SK-N-SH (cell line): ENCODE measurements at regions not wholly inside any gene's neighbourhood (a gene's known extent, or its start where the extent isn't known, plus 50 kb on each side); places are given as distances from the start of the nearest gene placed in this dataset.
A peak's percentile ranks its signal among the peaks of the same experiment; 100 is the strongest.
"Not testable (repeated sequence)": the region's sequence is repeated elsewhere in the genome, so short reads cannot be mapped to it uniquely, and the experiment has no call there.

Source experiments
- CTCF ChIA-PET: fragments of 300-600, 350-600 bp; formaldehyde crosslinking; extraction: SDS; loops from one replicate; lab custom pipeline; 2021; lab: Yijun Ruan, JAX
- POLR2A ChIA-PET: fragments of 350-600 bp; sonication (Branson Sonifier 250); formaldehyde crosslinking; extraction: SDS; loops from one replicate; lab custom pipeline; 2020; ENCODE audit warnings: antibody characterized with exemption, inconsistent platforms; lab: Yijun Ruan, JAX
- DNase-seq: peaks from one replicate; pipeline ENCODE4 v3.0.0; 2012
- H2AFZ ChIP-seq: fragments of 200-600 bp; sonication (generic); 2 replicates; pipeline ENCODE4 v1.8.1; 2016; ENCODE audit warnings: antibody characterized with exemption, mild to moderate bottlenecking, low read depth
- H3F3A ChIP-seq: fragments of 200-600 bp; sonication (generic); replicated peaks from 2 replicates; pipeline ENCODE3; 2016; ENCODE audit warnings: antibody characterized with exemption, mild to moderate bottlenecking; ENCODE audit not compliant: insufficient read depth
- H3K27ac ChIP-seq, 2 experiments: fragments of 200-500 bp in 1 of 2; fragments of 200-600 bp in 1 of 2; sonication (Bioruptor generic) in 1 of 2; sonication (generic), shearing (Covaris generic) in 1 of 2; 2 replicates each; pipeline versions ENCODE4 v1.5.1 to v1.6.1; 2014 to 2016; ENCODE audit warnings: low read depth in 2 of 2, inconsistent platforms in 1 of 2, low read length in 1 of 2, mild to moderate bottlenecking in 1 of 2, mixed read lengths in 1 of 2
- H3K27me3 ChIP-seq: fragments of 200-600 bp; sonication (generic), shearing (Covaris generic); 2 replicates; pipeline ENCODE4 v1.6.1; 2016; ENCODE audit warnings: mixed run types; ENCODE audit not compliant: insufficient read depth
- H3K36me3 ChIP-seq, 2 experiments: fragments of 200-500 bp in 1 of 2; fragments of 200-600 bp in 1 of 2; sonication (Bioruptor generic) in 1 of 2; sonication (generic) in 1 of 2; replicated peaks in 1 of 2; 2 replicates each; pipeline versions ENCODE3 to v1.5.1; 2014 to 2016; ENCODE audit warnings: low read length in 1 of 2, mild to moderate bottlenecking in 1 of 2; ENCODE audit not compliant: insufficient read depth in 2 of 2, control insufficient read depth in 1 of 2
- H3K4me1 ChIP-seq, 2 experiments: fragments of 200-500 bp in 1 of 2; fragments of 200-600 bp in 1 of 2; sonication (Bioruptor generic) in 1 of 2; sonication (generic), shearing (Covaris generic) in 1 of 2; 2 replicates each; pipeline versions ENCODE4 v1.5.1 to v1.6.1; 2014 to 2016; ENCODE audit warnings: low read depth in 1 of 2, low read length in 1 of 2, mixed run types in 1 of 2; ENCODE audit not compliant: insufficient read depth in 2 of 2, control insufficient read depth in 1 of 2
- H3K4me2 ChIP-seq: fragments of 200-600 bp; sonication (generic), shearing (Covaris generic); 2 replicates; pipeline ENCODE4 v1.6.1; 2017; ENCODE audit warnings: mixed run types
- H3K4me3 ChIP-seq, 2 experiments: fragments of 200-500 bp in 1 of 2; fragments of 200-600 bp in 1 of 2; sonication (Bioruptor generic) in 1 of 2; sonication (generic), shearing (Covaris generic) in 1 of 2; 2 replicates each; pipeline versions ENCODE4 v1.5.1 to v1.8.1; 2014 to 2016; ENCODE audit warnings: low read depth in 2 of 2, inconsistent platforms in 1 of 2, low read length in 1 of 2, mild to moderate bottlenecking in 1 of 2, mixed read lengths in 1 of 2, moderate library complexity in 1 of 2
- H3K79me2 ChIP-seq: fragments of 200-600 bp; sonication (generic); 2 replicates; pipeline ENCODE4 v1.8.1; 2017; ENCODE audit warnings: mild to moderate bottlenecking; ENCODE audit not compliant: insufficient read depth
- H3K9ac ChIP-seq: fragments of 200-600 bp; sonication (generic); 2 replicates; pipeline ENCODE4 v1.6.1; 2017; ENCODE audit warnings: mixed run types
- H3K9me2 ChIP-seq: fragments of 200-600 bp; sonication (generic); 2 replicates; pipeline ENCODE4 v1.6.1; 2017; ENCODE audit warnings: mixed run types
- H3K9me3 ChIP-seq: fragments of 200-600 bp; sonication (generic); 2 replicates; pipeline ENCODE4 v1.6.1; 2017; ENCODE audit warnings: mixed run types, mild to moderate bottlenecking, moderate library complexity
- H4K20me1 ChIP-seq: fragments of 200-600 bp; sonication (generic); 2 replicates; pipeline ENCODE4 v1.6.1; 2017; ENCODE audit warnings: mild to moderate bottlenecking, mixed run types; ENCODE audit not compliant: insufficient read depth
- EP300 ChIP-seq, 2 experiments: IDR thresholded peaks; 2 replicates each; pipeline versions ENCODE4 v1.4.0 to v1.6.1; 2012; ENCODE audit warnings: borderline replicate concordance in 1 of 2, low read depth in 1 of 2, low read length in 1 of 2
- FOXJ3 ChIP-seq: sonication (generic); formaldehyde crosslinking; IDR thresholded peaks from 2 replicates; pipeline ENCODE4 v1.5.1; 2020; ENCODE audit warnings: mild to moderate bottlenecking, missing genetic modification reagents
- GATA2 ChIP-seq: sonication (generic); formaldehyde crosslinking; IDR thresholded peaks from 2 replicates; pipeline ENCODE4 v1.5.0; 2020; ENCODE audit warnings: mild to moderate bottlenecking, missing genetic modification reagents
- JUND ChIP-seq: IDR thresholded peaks from 2 replicates; pipeline ENCODE4 v1.4.0; 2012
- MEF2A ChIP-seq: IDR thresholded peaks from 2 replicates; pipeline ENCODE4 v1.4.0; 2012; ENCODE audit warnings: low read depth, borderline replicate concordance
- NFIC ChIP-seq: IDR thresholded peaks from 2 replicates; pipeline ENCODE4 v1.4.0; 2012; ENCODE audit warnings: borderline replicate concordance
- POLR2AphosphoS5 ChIP-seq: IDR thresholded peaks from 2 replicates; pipeline ENCODE4 v1.6.1; 2012; ENCODE audit warnings: low read depth, low read length
- RCOR1 ChIP-seq: fragments of 150-350 bp; IDR thresholded peaks from 2 replicates; pipeline ENCODE4 v1.6.1; 2017; ENCODE audit warnings: antibody characterized with exemption, low read length
- RXRA ChIP-seq: IDR thresholded peaks from 2 replicates; pipeline ENCODE4 v1.4.0; 2012; ENCODE audit warnings: low read depth, mild to moderate bottlenecking, borderline replicate concordance
- SIN3A ChIP-seq: IDR thresholded peaks from 2 replicates; pipeline ENCODE4 v1.6.1; 2012; ENCODE audit warnings: low read depth, mild to moderate bottlenecking, low read length, moderate library complexity, borderline replicate concordance
- SMC3 ChIP-seq: IDR thresholded peaks from 2 replicates; pipeline ENCODE4 v1.6.1; 2012; ENCODE audit warnings: low read depth, low read length, improper control_type of control experiment
- TAF1 ChIP-seq: IDR thresholded peaks from 2 replicates; pipeline ENCODE4 v1.6.1; 2012; ENCODE audit warnings: low read depth, mild to moderate bottlenecking, low read length, moderate library complexity, borderline replicate concordance
- TCF12 ChIP-seq: IDR thresholded peaks from 2 replicates; pipeline ENCODE4 v1.4.0; 2012
- YY1 ChIP-seq: IDR thresholded peaks from 2 replicates; pipeline ENCODE4 v1.4.0; 2012; ENCODE audit warnings: low read depth, mild to moderate bottlenecking
- WGBS: methylation state at CpG from one replicate; pipeline ENCODE4 v1.1.6; 2017; ENCODE audit warnings: low lambda C conversion rate; 5-methylcytosine and 5-hydroxymethylcytosine counted together
- TF ChIP-seq, protein P1 (sequence below): IDR thresholded peaks from 2 replicates; pipeline ENCODE4 v1.4.0; 2012; ENCODE audit warnings: low read depth, borderline replicate concordance
- TF ChIP-seq, protein P2 (sequence below): IDR thresholded peaks from 2 replicates; pipeline ENCODE4 v1.6.1; 2012; ENCODE audit warnings: mild to moderate bottlenecking, low read depth, low read length, moderate library complexity

GRCh38 chr17:54680410-54680809 lies 220.2 kb upstream of the TOM1L1 start:
- TF ChIP-seq RXRA (no peak), GATA2 (peak; percentile 36; the same call in 1 of the 2 replicates)
- H3K27ac ChIP-seq = no peak overlapping the region; a peak in 1 of 4 replicates
- H3K9me2 ChIP-seq = no peaks in the 10 kb centered on the region
- H2AFZ ChIP-seq = no peak overlapping the region
- H3K9ac ChIP-seq = no peak overlapping the region
- peaks cover 6% of the 10 kb centered on the region; the same call in 1 of the 2 replicates for H3K9me3 ChIP-seq
- no peaks in the 10 kb centered on the region for H3K36me3 ChIP-seq
- ChIA-PET POLR2A (no interaction called here), CTCF (no interaction called here)
- H3F3A ChIP-seq = no peaks in the 10 kb centered on the region
- WGBS = 19% methylated on average over 9 of the region's 9 CpGs
- H4K20me1 ChIP-seq = no peaks in the 10 kb centered on the region
- H3K27me3 ChIP-seq = no peaks in the 10 kb centered on the region
- peak; percentile 31 for DNase-seq
- no peaks in the 10 kb centered on the region for H3K79me2 ChIP-seq
- peaks cover 0 to 4% of the 10 kb centered on the region in 2 experiments; a peak in 2 of 4 replicates for H3K4me1 ChIP-seq
- H3K4me2 ChIP-seq = no peak overlapping the region
- H3K4me3 ChIP-seq = no peak overlapping the region

DNA sequence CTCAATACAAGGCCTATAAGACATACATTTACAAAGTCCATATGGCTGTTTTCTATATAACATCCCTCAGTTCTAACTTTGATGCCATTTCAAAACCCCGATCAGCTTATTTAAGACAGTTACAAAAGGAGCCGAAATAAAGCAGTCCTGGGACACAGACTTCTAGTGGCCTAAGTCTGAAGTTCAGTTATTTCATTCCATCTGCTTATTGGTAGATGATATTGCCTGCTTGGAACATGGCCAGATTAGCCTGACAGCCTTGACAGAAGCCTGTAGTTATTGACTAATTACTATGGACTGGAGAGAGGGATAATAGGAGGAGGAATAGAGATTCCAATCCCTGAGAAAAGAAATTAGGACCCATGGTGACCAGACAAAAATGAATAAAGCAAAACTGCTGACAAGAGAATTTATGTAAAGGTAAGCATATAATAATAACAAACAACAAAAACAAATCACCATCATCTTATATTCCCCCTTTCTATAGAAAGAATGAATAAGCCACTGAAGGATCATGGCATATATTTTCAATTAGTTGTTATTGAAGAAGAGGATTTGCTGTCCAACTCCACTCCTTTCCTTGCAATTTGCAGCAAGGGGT lies 206.3 kb upstream of the TOM1L1 start:
- no peaks in the 10 kb centered on the region for H4K20me1 ChIP-seq
- H3K4me2 ChIP-seq = no peak overlapping the region
- no peaks in the 10 kb centered on the region; the same call in none of the 2 replicates for H3K9me3 ChIP-seq
- H3K4me3 ChIP-seq = no peak overlapping the region
- H3K79me2 ChIP-seq = no peaks in the 10 kb centered on the region
- no peak overlapping the region for H2AFZ ChIP-seq
- CTCF ChIA-PET = interaction anchor here (0.6 to 0.8 kb wide), 3 partner anchors 13 to 623 kb away, joined by 3 to 4 read pairs (median 3); no protein-coding TSS in a partner anchor
- TF ChIP-seq GATA2 = no peak
- no peak for TF ChIP-seq NFIC
- no peak for TF ChIP-seq TCF12
- TF ChIP-seq RCOR1 = no peak
- no peak for TF ChIP-seq JUND
- TF ChIP-seq, protein P1, sequence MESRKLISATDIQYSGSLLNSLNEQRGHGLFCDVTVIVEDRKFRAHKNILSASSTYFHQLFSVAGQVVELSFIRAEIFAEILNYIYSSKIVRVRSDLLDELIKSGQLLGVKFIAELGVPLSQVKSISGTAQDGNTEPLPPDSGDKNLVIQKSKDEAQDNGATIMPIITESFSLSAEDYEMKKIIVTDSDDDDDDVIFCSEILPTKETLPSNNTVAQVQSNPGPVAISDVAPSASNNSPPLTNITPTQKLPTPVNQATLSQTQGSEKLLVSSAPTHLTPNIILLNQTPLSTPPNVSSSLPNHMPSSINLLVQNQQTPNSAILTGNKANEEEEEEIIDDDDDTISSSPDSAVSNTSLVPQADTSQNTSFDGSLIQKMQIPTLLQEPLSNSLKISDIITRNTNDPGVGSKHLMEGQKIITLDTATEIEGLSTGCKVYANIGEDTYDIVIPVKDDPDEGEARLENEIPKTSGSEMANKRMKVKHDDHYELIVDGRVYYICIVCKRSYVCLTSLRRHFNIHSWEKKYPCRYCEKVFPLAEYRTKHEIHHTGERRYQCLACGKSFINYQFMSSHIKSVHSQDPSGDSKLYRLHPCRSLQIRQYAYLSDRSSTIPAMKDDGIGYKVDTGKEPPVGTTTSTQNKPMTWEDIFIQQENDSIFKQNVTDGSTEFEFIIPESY = no peak
- TF ChIP-seq FOXJ3 (CRISPR knock-in tag) = no peak
- TF ChIP-seq SIN3A = no peak
- TF ChIP-seq TAF1 = no peak
- no peak for TF ChIP-seq EP300 (IDR thresholded peaks at IDR 0.05; ENCODE audit: borderline replicate concordance in 1 of 2, low read depth in 1 of 2, low read length in 1 of 2)
- TF ChIP-seq SMC3 = no peak
- no peak for TF ChIP-seq RXRA
- no peak for TF ChIP-seq MEF2A
- no peak for TF ChIP-seq YY1
- TF ChIP-seq POLR2AphosphoS5 = no peak
- TF ChIP-seq, protein P2, sequence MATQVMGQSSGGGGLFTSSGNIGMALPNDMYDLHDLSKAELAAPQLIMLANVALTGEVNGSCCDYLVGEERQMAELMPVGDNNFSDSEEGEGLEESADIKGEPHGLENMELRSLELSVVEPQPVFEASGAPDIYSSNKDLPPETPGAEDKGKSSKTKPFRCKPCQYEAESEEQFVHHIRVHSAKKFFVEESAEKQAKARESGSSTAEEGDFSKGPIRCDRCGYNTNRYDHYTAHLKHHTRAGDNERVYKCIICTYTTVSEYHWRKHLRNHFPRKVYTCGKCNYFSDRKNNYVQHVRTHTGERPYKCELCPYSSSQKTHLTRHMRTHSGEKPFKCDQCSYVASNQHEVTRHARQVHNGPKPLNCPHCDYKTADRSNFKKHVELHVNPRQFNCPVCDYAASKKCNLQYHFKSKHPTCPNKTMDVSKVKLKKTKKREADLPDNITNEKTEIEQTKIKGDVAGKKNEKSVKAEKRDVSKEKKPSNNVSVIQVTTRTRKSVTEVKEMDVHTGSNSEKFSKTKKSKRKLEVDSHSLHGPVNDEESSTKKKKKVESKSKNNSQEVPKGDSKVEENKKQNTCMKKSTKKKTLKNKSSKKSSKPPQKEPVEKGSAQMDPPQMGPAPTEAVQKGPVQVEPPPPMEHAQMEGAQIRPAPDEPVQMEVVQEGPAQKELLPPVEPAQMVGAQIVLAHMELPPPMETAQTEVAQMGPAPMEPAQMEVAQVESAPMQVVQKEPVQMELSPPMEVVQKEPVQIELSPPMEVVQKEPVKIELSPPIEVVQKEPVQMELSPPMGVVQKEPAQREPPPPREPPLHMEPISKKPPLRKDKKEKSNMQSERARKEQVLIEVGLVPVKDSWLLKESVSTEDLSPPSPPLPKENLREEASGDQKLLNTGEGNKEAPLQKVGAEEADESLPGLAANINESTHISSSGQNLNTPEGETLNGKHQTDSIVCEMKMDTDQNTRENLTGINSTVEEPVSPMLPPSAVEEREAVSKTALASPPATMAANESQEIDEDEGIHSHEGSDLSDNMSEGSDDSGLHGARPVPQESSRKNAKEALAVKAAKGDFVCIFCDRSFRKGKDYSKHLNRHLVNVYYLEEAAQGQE = no peak
- TF ChIP-seq, all 33 proteins: peak for 0
- peak; percentile 11 for DNase-seq
- no peak overlapping the region for H3K27ac ChIP-seq
- WGBS = 23% methylated on average over 2 of the region's 2 CpGs
- H3K27me3 ChIP-seq = no peaks in the 10 kb centered on the region
- H3K36me3 ChIP-seq = no peaks in the 10 kb centered on the region
- POLR2A ChIA-PET = no interaction called here
- H3F3A ChIP-seq = no peaks in the 10 kb centered on the region
- H3K4me1 ChIP-seq = no peaks in the 10 kb centered on the region
- no peak overlapping the region for H3K9ac ChIP-seq
- H3K9me2 ChIP-seq = no peaks in the 10 kb centered on the region

DNA sequence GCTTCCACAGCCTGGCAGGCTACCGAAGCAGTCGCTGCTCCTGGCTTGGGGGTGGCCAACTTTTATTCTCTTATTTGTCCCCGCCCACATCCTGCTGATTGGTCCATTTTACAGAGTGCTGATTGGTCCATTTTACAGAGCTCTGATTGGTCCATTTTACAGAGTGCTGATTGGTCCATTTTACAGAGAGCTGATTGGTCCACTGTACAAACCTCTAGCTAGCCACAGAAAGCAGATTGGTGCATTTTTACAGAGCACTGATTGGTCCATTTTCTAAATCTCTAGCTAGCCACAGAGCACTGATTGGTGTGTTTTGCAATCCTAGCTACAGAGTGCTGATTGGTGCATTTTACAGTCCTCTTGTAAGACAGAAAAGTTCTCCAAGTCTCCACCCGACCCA lies 187.9 kb upstream of the TOM1L1 start:
- H3K36me3 ChIP-seq, H3K27me3 ChIP-seq, H3F3A ChIP-seq, H3K9me2 ChIP-seq, POLR2A ChIA-PET, H4K20me1 ChIP-seq, H2AFZ ChIP-seq, H3K27ac ChIP-seq, H3K4me3 ChIP-seq, H3K9ac ChIP-seq, H3K4me1 ChIP-seq, H3K79me2 ChIP-seq, H3K4me2 ChIP-seq, DNase-seq: not testable (repeated sequence)
- peaks cover 10% of the 10 kb centered on the region for H3K9me3 ChIP-seq
- CTCF ChIA-PET = interaction anchor here (0.6 kb wide), 1 partner anchor 842 kb away, joined by 3 read pairs; no protein-coding TSS in a partner anchor
- WGBS = 4% methylated on average over 4 of the region's 4 CpGs
